Spleen (tissue), 7 donors: ENCODE measurements at regions not wholly inside any gene's neighbourhood (a gene's known extent, or its start where the extent isn't known, plus 50 kb on each side); places are given as distances from the start of the nearest gene placed in this dataset.

Source experiments
- CTCF ChIP-seq, 11 experiments: fragments of 200-600 bp in 7 of 11; fragments of 450-650 bp in 4 of 11; sonication (generic) in 4 of 11; IDR thresholded peaks in 8 of 11; conservative IDR thresholded peaks in 3 of 11; 1 replicate in 7 of 11; 2 replicates in 4 of 11; pipeline versions ENCODE4 v1.4.0 to v1.8.0; 2016 to 2021; ENCODE audit warnings: antibody characterized with exemption in 11 of 11, inconsistent platforms in 4 of 11, mild to moderate bottlenecking in 1 of 11
- POLR2A ChIP-seq, 3 donors: fragments of 450-650 bp; IDR thresholded peaks; one replicate each; pipeline ENCODE4 v1.5.1; 2017; ENCODE audit warnings: antibody characterized with exemption in 3 of 3, mild to moderate bottlenecking in 1 of 3
- donor health status: DM: no; HTN: no; CAD: no; lungs with moderate emphysema.
- donor health status: DM: no; HTN: no; CAD: no.
- donor health status: DM: no; HTN: no; CAD: no.

GRCh38 chr6:156046841-156047449 lies 591.3 kb upstream of the NOX3 start:
- TF ChIP-seq CTCF (IDR thresholded peaks at IDR 0.05 in 8 of 11, conservative IDR thresholded peaks at IDR 0.05 in 3 of 11), result no peak
- no peak for TF ChIP-seq POLR2A (IDR thresholded peaks at IDR 0.05)
